ENCODE measurements at regions not wholly inside any gene's neighbourhood (a gene's known extent, or its start where the extent isn't known, plus 50 kb on each side); places are given as distances from the start of the nearest gene placed in this dataset.

DNA sequence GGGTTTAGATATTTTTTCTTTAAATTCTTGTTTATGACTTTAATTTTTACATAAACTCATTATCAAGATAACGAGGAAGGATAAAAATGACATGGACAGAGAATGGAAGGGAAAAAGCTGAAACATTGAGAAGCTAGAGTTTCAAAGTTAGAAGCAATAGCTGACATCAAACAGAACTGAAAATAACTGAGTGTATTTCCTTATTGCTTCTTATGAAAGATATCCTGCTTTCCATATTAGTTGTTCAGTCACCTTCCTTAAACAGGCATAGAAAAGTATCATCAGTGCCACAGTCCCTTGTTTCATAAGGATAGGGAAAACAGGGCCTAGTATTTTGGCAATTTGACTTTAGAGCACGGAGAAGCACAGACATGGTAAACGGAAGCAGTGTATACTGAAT, 460.5 kb upstream of the GHITM start:
- H3K27me3 ChIP-seq (ENCODE audit: control insufficient read depth, insufficient read depth, low read length): no peaks in the 10 kb centered on the region
- DNase-seq (ENCODE audit: low read depth, low spot score): no peak
- H3K9me3 ChIP-seq (ENCODE audit: control insufficient read depth, insufficient read depth, low read length): peaks cover 3% of the 10 kb centered on the region
- CTCF ChIA-PET: no interaction called here
- POLR2A ChIA-PET: no interaction called here
- H3K4me3 ChIP-seq (ENCODE audit: low read depth, low read length): no peak overlapping the region
- TF ChIP-seq, protein P1, sequence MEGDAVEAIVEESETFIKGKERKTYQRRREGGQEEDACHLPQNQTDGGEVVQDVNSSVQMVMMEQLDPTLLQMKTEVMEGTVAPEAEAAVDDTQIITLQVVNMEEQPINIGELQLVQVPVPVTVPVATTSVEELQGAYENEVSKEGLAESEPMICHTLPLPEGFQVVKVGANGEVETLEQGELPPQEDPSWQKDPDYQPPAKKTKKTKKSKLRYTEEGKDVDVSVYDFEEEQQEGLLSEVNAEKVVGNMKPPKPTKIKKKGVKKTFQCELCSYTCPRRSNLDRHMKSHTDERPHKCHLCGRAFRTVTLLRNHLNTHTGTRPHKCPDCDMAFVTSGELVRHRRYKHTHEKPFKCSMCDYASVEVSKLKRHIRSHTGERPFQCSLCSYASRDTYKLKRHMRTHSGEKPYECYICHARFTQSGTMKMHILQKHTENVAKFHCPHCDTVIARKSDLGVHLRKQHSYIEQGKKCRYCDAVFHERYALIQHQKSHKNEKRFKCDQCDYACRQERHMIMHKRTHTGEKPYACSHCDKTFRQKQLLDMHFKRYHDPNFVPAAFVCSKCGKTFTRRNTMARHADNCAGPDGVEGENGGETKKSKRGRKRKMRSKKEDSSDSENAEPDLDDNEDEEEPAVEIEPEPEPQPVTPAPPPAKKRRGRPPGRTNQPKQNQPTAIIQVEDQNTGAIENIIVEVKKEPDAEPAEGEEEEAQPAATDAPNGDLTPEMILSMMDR (IDR thresholded peaks at IDR 0.05; ENCODE audit: low read depth, low read length): no peak
- no peak overlapping the region for H3K27ac ChIP-seq (ENCODE audit: low read depth, low read length)

DNA sequence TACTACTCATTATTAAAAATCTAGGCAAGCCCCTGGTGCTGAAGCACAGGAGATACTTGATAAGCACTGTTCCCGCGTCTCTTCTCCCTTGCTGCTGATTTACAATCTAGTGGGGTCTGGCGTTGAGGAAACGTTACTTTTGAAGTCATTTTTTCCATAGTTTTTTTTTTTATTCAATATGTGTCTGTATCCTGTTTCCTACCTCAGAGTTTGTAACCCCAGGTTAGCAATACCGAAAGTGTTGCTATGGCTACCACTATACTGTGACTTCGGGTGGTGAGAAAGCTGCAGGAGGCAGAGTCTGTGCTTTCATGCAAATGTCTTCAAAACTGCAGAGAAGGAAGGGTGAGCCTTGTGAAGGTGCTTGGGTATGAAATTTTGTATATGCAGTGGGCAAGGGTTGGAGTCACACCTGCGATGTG, 458.8 kb upstream of the GHITM start:
- no peak for DNase-seq (ENCODE audit: low read depth, low spot score)
- TF ChIP-seq, protein P1 (IDR thresholded peaks at IDR 0.05; ENCODE audit: low read depth, low read length): no peak
- H3K27me3 ChIP-seq (ENCODE audit: control insufficient read depth, insufficient read depth, low read length): no peaks in the 10 kb centered on the region
- POLR2A ChIA-PET: no interaction called here
- peaks cover 3% of the 10 kb centered on the region for H3K9me3 ChIP-seq (ENCODE audit: control insufficient read depth, insufficient read depth, low read length)
- CTCF ChIA-PET: no interaction called here
- no peak overlapping the region for H3K27ac ChIP-seq (ENCODE audit: low read depth, low read length)
- H3K4me3 ChIP-seq (ENCODE audit: low read depth, low read length): no peak overlapping the region

DNA sequence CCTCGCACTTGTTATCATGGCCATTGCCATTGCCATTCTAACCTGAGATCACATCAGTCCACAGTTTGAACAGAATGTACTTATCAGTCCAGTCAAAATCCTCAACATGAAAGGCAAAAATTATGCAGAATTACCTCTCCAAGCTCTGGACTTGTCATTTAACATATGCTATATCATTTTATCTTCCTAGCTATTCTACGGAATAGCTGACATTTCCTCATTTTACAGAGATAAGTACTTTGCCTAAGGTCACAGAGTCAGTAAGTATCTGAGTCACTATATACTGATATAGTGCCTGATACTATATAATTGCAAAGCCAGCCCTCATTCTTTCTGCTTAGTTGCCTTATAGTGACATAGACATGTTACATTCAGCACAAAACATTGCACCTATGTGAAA, 456.9 kb upstream of the GHITM start:
- Histone ChIP-seq H3K4me3 (ENCODE audit: low read depth, low read length) (no peak overlapping the region), H3K27ac (ENCODE audit: low read depth, low read length) (no peak overlapping the region), H3K9me3 (ENCODE audit: control insufficient read depth, insufficient read depth, low read length) (peaks cover 7% of the 10 kb centered on the region), H3K27me3 (ENCODE audit: control insufficient read depth, insufficient read depth, low read length) (no peaks in the 10 kb centered on the region)
- TF ChIP-seq, protein P1 (IDR thresholded peaks at IDR 0.05; ENCODE audit: low read depth, low read length): no peak
- CTCF ChIA-PET: no interaction called here
- no peak for DNase-seq (ENCODE audit: low read depth, low spot score)
- POLR2A ChIA-PET: no interaction called here

DNA sequence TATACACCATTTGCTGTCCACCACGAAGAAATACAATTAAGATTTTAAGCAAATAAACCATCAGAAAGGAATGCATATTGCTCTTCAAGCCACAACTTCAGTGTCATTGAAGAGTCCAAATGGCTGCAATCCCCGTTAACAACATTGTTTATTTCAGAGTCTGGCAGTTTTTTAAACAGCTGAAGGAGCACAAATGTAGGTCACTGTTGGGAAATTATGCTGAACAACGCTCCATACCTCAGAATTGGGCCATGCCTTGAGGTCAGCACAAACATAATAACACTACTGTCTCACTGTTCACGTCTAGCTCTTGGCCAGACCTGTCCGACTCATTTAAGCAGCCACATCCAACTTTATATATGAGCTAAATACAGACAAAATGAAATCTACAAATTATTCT, 453.9 kb upstream of the GHITM start:
- CTCF ChIA-PET: no interaction called here
- TF ChIP-seq, protein P1 (IDR thresholded peaks at IDR 0.05; ENCODE audit: low read depth, low read length): no peak
- Histone ChIP-seq H3K27me3 (ENCODE audit: control insufficient read depth, insufficient read depth, low read length) (no peaks in the 10 kb centered on the region), H3K27ac (ENCODE audit: low read depth, low read length) (no peak overlapping the region), H3K4me3 (ENCODE audit: low read depth, low read length) (no peak overlapping the region), H3K9me3 (ENCODE audit: control insufficient read depth, insufficient read depth, low read length) (peaks cover 6% of the 10 kb centered on the region; the same call in 1 of the 2 replicates)
- DNase-seq (ENCODE audit: low read depth, low spot score): no peak
- POLR2A ChIA-PET: no interaction called here

GRCh38 chr10:83691791-83692596, 447.3 kb upstream of the GHITM start:
- Histone ChIP-seq H3K27me3 (ENCODE audit: control insufficient read depth, insufficient read depth, low read length) (no peaks in the 10 kb centered on the region), H3K9me3 (ENCODE audit: control insufficient read depth, insufficient read depth, low read length) (peaks cover 12% of the 10 kb centered on the region; the same call in 1 of the 2 replicates), H3K4me3 (ENCODE audit: low read depth, low read length) (no peak overlapping the region), H3K27ac (ENCODE audit: low read depth, low read length) (no peak overlapping the region)
- CTCF ChIA-PET: no interaction called here
- POLR2A ChIA-PET: no interaction called here
- TF ChIP-seq, protein P1 (IDR thresholded peaks at IDR 0.05; ENCODE audit: low read depth, low read length): no peak
- no peak for DNase-seq (ENCODE audit: low read depth, low spot score)
